Stimulated activated naive CD8-positive, alpha-beta T cell treated with anti-CD3 and anti-CD28 coated beads, Interleukin-15, Interleukin-2, amounts not matched to agents 100 ng/mL and 50 ng/mL, for 24 hours (primary cell): ENCODE measurements at regions not wholly inside any gene's neighbourhood (a gene's known extent, or its start where the extent isn't known, plus 50 kb on each side); places are given as distances from the start of the nearest gene placed in this dataset.

Experiments
- H3K27ac Mint-ChIP-seq: one replicate; pipeline ENCODE4 v1.8.0; 2021; ENCODE audit warnings: mild to moderate bottlenecking, mixed read lengths
- H3K27me3 Mint-ChIP-seq: one replicate; pipeline ENCODE4 v1.8.0; 2021; ENCODE audit warnings: mixed read lengths
- H3K36me3 Mint-ChIP-seq: one replicate; pipeline ENCODE4 v1.8.0; 2021; ENCODE audit warnings: low read depth, mixed read lengths
- H3K4me1 Mint-ChIP-seq: one replicate; pipeline ENCODE4 v1.8.0; 2021; ENCODE audit warnings: low read depth, mixed read lengths
- H3K4me3 Mint-ChIP-seq: one replicate; pipeline ENCODE4 v1.8.0; 2021; ENCODE audit warnings: mild to moderate bottlenecking, mixed read lengths
- H3K9me3 Mint-ChIP-seq: one replicate; pipeline ENCODE4 v1.8.0; 2021; ENCODE audit warnings: mixed read lengths

DNA sequence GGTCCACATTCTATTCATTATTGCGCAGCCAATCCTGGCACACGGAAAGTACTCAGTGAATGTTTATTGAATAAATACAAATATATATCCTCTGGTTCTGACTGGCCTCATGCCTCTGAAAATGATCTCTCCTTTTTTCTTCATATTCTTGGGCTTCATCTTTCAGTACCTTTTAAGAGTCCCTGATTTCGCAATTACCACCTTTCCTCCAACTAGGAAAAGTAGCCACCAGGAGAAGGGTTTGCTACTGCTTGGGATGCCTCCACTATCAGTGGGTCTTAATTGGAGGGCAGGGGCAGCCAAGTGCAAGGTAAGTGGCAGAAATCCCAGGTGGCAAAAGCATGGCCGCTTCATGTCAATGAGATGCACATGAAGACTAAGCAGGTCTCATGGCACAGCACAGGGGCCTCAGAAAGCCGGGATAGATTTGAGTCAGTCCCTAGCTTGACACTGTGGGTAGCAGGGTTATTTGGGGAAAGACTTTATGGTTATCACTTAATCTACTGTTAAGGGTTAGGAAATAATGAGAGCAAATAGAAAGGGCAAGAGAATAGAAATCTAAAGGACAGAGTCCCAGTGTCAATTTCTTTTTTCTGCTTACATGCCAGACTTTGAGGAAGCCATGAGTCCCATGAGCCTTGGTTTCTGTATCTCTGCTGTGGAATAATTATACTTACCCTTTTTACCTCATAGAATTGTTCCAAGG is 361.1 kb downstream of the MAN2A1 start:
- Mint-ChIP-seq H3K9me3 (no peaks in the 10 kb centered on the region), H3K4me3 (no peak overlapping the region), H3K4me1 (peaks cover 32% of the 10 kb centered on the region), H3K27me3 (no peaks in the 10 kb centered on the region), H3K36me3 (no peaks in the 10 kb centered on the region), H3K27ac (no peak overlapping the region)

GRCh38 chr5:110053205-110053604 is 363.5 kb downstream of the MAN2A1 start:
- no peak overlapping the region for H3K4me3 Mint-ChIP-seq
- H3K36me3 Mint-ChIP-seq: no peaks in the 10 kb centered on the region
- peaks cover 38% of the 10 kb centered on the region for H3K4me1 Mint-ChIP-seq
- H3K9me3 Mint-ChIP-seq: no peaks in the 10 kb centered on the region
- no peak overlapping the region for H3K27ac Mint-ChIP-seq
- no peaks in the 10 kb centered on the region for H3K27me3 Mint-ChIP-seq

GRCh38 chr5:110053824-110054223 is 364.1 kb downstream of the MAN2A1 start:
- Mint-ChIP-seq H3K9me3 (no peaks in the 10 kb centered on the region), H3K36me3 (no peaks in the 10 kb centered on the region), H3K27me3 (no peaks in the 10 kb centered on the region), H3K27ac (peak overlapping the region; percentile 78), H3K4me1 (peaks cover 38% of the 10 kb centered on the region), H3K4me3 (peak overlapping the region; percentile 22)

- no peaks in the 10 kb centered on the region for H3K36me3 Mint-ChIP-seq
- H3K27me3 Mint-ChIP-seq: no peaks in the 10 kb centered on the region
- no peaks in the 10 kb centered on the region for H3K9me3 Mint-ChIP-seq
- peak overlapping the region; percentile 22 for H3K4me3 Mint-ChIP-seq
- peaks cover 38% of the 10 kb centered on the region for H3K4me1 Mint-ChIP-seq
- H3K27ac Mint-ChIP-seq: peak overlapping the region; percentile 78
Measured at GRCh38 chr5:110054240-110054639, 364.5 kb downstream of the MAN2A1 start.

GRCh38 chr5:110055302-110055701 is 365.6 kb downstream of the MAN2A1 start:
- no peak overlapping the region for H3K4me3 Mint-ChIP-seq
- peaks cover 32% of the 10 kb centered on the region for H3K4me1 Mint-ChIP-seq
- H3K27ac Mint-ChIP-seq: no peak overlapping the region
- H3K9me3 Mint-ChIP-seq: no peaks in the 10 kb centered on the region
- H3K36me3 Mint-ChIP-seq: no peaks in the 10 kb centered on the region
- no peaks in the 10 kb centered on the region for H3K27me3 Mint-ChIP-seq

DNA sequence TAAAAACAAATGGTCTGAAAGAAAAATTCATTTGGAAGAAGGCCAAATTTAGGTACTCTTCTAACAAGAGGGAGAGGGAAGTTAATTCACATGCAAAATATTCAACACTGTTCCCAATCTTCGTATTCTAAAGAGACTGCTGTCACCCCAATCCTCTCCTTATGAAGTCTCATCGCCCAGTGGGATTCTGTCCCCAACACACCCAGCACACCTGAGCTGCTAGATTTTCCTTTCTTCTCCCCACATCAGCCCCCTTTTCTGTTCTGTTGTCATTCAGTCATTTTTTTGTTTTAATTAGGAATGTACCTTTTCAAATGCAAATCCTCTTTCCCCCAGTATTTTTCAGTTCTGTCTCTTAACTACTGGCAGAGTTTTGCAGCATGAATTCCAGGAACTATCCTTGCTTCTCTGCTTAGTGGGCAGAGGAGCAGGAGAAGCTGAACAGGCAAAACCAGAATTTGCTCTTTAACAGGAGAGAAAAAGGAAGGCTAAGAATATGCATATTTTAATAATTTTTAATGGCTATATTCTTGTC is 366.9 kb downstream of the MAN2A1 start:
- H3K4me1 Mint-ChIP-seq: peaks cover 32% of the 10 kb centered on the region
- H3K27ac Mint-ChIP-seq: no peak overlapping the region
- no peaks in the 10 kb centered on the region for H3K9me3 Mint-ChIP-seq
- no peaks in the 10 kb centered on the region for H3K36me3 Mint-ChIP-seq
- no peak overlapping the region for H3K4me3 Mint-ChIP-seq
- no peaks in the 10 kb centered on the region for H3K27me3 Mint-ChIP-seq

GRCh38 chr5:110058175-110058574 is 368.4 kb downstream of the MAN2A1 start:
- Mint-ChIP-seq H3K4me1 (peaks cover 32% of the 10 kb centered on the region), H3K4me3 (no peak overlapping the region), H3K36me3 (no peaks in the 10 kb centered on the region), H3K9me3 (no peaks in the 10 kb centered on the region), H3K27me3 (no peaks in the 10 kb centered on the region), H3K27ac (no peak overlapping the region)

- H3K27ac Mint-ChIP-seq: no peak overlapping the region
- no peaks in the 10 kb centered on the region for H3K27me3 Mint-ChIP-seq
- H3K4me3 Mint-ChIP-seq: no peak overlapping the region
- peaks cover 16% of the 10 kb centered on the region for H3K4me1 Mint-ChIP-seq
- no peaks in the 10 kb centered on the region for H3K36me3 Mint-ChIP-seq
- no peaks in the 10 kb centered on the region for H3K9me3 Mint-ChIP-seq
Measured at GRCh38 chr5:110062246-110062645, 372.5 kb downstream of the MAN2A1 start.

- H3K4me3 Mint-ChIP-seq: no peak overlapping the region
- no peaks in the 10 kb centered on the region for H3K36me3 Mint-ChIP-seq
- H3K9me3 Mint-ChIP-seq: peaks cover 9% of the 10 kb centered on the region
- no peak overlapping the region for H3K27ac Mint-ChIP-seq
- peaks cover 16% of the 10 kb centered on the region for H3K4me1 Mint-ChIP-seq
- H3K27me3 Mint-ChIP-seq: no peaks in the 10 kb centered on the region
Measured at GRCh38 chr5:110063640-110064602, 374.2 kb downstream of the MAN2A1 start.

DNA sequence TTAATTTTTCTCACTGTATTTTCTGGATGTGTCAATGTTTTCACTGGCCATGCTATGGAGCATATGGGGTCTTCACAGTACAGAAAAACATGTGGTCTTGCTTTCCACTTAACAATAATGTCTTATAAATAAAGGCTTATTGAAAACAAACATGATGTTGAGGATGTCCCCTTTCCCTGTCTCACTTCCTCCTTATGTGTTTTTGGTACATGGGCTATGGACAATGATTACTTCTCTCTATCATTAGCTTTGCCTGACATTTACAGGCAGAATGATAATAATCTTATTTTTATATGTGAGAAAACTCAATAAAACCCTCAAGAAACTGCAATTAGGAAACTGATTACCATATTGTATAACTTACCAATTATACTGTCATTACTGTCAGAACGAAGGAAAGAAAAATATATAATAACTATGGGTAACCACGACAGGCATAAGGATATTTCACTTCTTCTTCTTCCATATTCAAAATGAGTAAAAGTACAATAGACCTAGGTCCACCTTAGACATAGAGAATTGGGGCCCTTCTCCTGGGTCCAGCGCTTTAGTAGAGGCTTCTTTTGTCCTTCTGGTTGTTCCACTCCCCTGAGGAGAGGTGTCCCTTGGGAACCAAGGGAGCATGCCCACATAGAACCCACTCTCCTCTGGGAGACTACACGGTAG is 375.0 kb downstream of the MAN2A1 start:
- H3K36me3 Mint-ChIP-seq: no peaks in the 10 kb centered on the region
- H3K9me3 Mint-ChIP-seq: peaks cover 17% of the 10 kb centered on the region
- peaks cover 16% of the 10 kb centered on the region for H3K4me1 Mint-ChIP-seq
- no peak overlapping the region for H3K4me3 Mint-ChIP-seq
- no peaks in the 10 kb centered on the region for H3K27me3 Mint-ChIP-seq
- H3K27ac Mint-ChIP-seq: no peak overlapping the region

DNA sequence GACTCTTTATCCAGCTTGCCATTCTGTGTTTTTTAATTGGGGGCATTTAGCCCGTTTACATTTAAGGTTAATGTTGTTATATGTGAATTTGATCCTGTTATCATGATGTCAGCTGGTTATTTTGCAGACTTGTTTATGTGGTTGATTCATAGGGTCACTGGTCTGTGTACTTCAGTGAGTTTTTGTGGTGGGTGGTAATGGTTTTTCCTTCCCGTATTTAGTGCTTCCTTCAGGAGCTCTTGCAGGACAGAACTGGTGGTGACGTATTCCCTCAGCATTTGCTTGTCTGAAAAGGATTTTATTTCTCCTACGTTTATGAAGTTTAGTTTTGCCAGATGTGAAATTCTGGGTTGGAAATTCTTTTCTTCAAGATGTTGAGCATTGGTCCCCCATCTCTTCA is 381.1 kb downstream of the MAN2A1 start:
- Mint-ChIP-seq H3K27me3 (no peaks in the 10 kb centered on the region), H3K27ac (no peak overlapping the region), H3K9me3 (peaks cover 52% of the 10 kb centered on the region)

GRCh38 chr5:110072651-110073050 is 382.9 kb downstream of the MAN2A1 start:
- Mint-ChIP-seq H3K36me3 (peaks cover 18% of the 10 kb centered on the region), H3K4me3 (no peak overlapping the region), H3K27me3 (no peaks in the 10 kb centered on the region), H3K9me3 (peaks cover 57% of the 10 kb centered on the region), H3K27ac (no peak overlapping the region), H3K4me1 (peaks cover 5% of the 10 kb centered on the region)

More for the DNA sequence above, 381.1 kb downstream of the MAN2A1 start:
- Mint-ChIP-seq H3K4me3 (no peak overlapping the region), H3K36me3 (peaks cover 14% of the 10 kb centered on the region), H3K4me1 (no peaks in the 10 kb centered on the region)

DNA sequence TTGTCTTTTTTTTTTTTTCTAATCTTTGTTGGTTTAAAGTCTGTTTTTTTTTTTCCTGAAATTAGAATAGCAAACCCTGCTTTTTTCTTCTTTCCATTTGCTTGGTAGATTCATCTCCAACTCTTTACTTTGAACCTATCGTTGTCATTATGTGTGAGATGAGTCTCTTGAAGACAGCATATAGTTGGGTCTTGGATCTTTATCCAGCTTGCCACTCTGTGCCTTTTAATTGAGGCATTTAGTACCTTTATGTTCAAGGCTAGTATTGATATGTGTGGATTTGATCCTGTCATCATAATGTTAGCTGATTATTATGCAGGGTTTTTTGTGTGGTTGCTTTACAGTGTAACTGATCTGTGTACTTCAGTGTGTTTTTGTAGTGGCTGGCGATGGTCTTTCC is 383.8 kb downstream of the MAN2A1 start:
- Mint-ChIP-seq H3K27ac (no peak overlapping the region), H3K4me1 (peaks cover 5% of the 10 kb centered on the region), H3K4me3 (no peak overlapping the region), H3K36me3 (peaks cover 18% of the 10 kb centered on the region), H3K27me3 (no peaks in the 10 kb centered on the region), H3K9me3 (peaks cover 51% of the 10 kb centered on the region)

GRCh38 chr5:110075656-110076055 is 385.9 kb downstream of the MAN2A1 start:
- H3K4me3 Mint-ChIP-seq: no peak overlapping the region
- H3K9me3 Mint-ChIP-seq: peaks cover 31% of the 10 kb centered on the region
- H3K4me1 Mint-ChIP-seq: peaks cover 12% of the 10 kb centered on the region
- H3K27ac Mint-ChIP-seq: no peak overlapping the region
- H3K36me3 Mint-ChIP-seq: peaks cover 18% of the 10 kb centered on the region
- no peaks in the 10 kb centered on the region for H3K27me3 Mint-ChIP-seq

DNA sequence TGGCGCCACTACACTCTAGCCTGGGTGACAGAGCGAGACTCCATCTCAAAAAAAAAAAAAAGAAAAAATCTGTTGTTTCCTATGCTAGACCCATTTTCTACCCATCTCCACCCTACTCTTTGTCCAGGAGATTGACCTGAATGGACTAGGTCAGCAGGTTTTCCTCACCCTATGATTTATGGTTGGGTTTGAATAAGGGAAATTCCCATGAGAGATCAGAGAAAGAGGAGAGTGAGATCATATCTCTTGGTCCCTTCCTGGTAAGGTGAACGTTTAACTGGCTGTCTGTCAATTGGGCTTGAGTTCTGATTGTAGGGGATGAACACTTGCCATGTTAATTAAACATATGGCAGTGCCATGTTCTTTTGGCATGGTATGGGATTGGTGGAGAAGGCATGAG is 387.4 kb downstream of the MAN2A1 start:
- no peak overlapping the region for H3K27ac Mint-ChIP-seq
- H3K9me3 Mint-ChIP-seq: peaks cover 23% of the 10 kb centered on the region
- H3K4me3 Mint-ChIP-seq: no peak overlapping the region

More for the DNA sequence above, 387.4 kb downstream of the MAN2A1 start:
- Mint-ChIP-seq H3K36me3 (peaks cover 18% of the 10 kb centered on the region), H3K27me3 (no peaks in the 10 kb centered on the region), H3K4me1 (peaks cover 12% of the 10 kb centered on the region)
